Prostate gland (tissue), 2 donors: ENCODE measurements at regions not wholly inside any gene's neighbourhood (a gene's known extent, or its start where the extent isn't known, plus 50 kb on each side); places are given as distances from the start of the nearest gene placed in this dataset.
"Not testable (repeated sequence)": the region's sequence is repeated elsewhere in the genome, so short reads cannot be mapped to it uniquely, and the experiment has no call there.

Experiments used
- DNase-seq: peaks from one replicate; pipeline ENCODE4 v3.0.0-alpha.2; 2019; ENCODE audit warnings: low spot score
- H3K27ac ChIP-seq, 2 donors: fragments of 200-600 bp; sonication (generic); 2 replicates each; pipeline ENCODE4 v1.5.1; 2017 to 2019
- H3K27me3 ChIP-seq: fragments of 200-600 bp; sonication (generic); replicated peaks from 2 replicates; pipeline ENCODE4 v1.5.1; 2019; ENCODE audit not compliant: insufficient read depth
- H3K36me3 ChIP-seq, 2 donors: fragments of 200-600 bp; sonication (generic); 1 replicate in 1 of 2; 2 replicates in 1 of 2; pipeline versions ENCODE4 v1.5.1 to v1.8.1; 2017 to 2019
- H3K4me1 ChIP-seq: fragments of 200-600 bp; sonication (generic); replicated peaks from 2 replicates; pipeline ENCODE4 v1.5.1; 2019
- H3K4me3 ChIP-seq, 2 donors: fragments of 200-600 bp; sonication (generic); 2 replicates each; pipeline ENCODE4 v1.5.1; 2017 to 2019
- H3K9me3 ChIP-seq: fragments of 200-600 bp; sonication (generic); 2 replicates; pipeline ENCODE4 v1.5.1; 2017
- CTCF ChIP-seq, 4 experiments: fragments of 200-600 bp in 2 of 4; fragments of 450-650 bp in 2 of 4; sonication (generic) in 2 of 4; IDR thresholded peaks; 1 replicate in 3 of 4; 2 replicates in 1 of 4; pipeline ENCODE4 v1.5.1; 2016 to 2019; ENCODE audit warnings: antibody characterized with exemption in 4 of 4, mild to moderate bottlenecking in 2 of 4, moderate library complexity in 2 of 4
- POLR2A ChIP-seq: fragments of 450-650 bp; IDR thresholded peaks from one replicate; pipeline ENCODE4 v1.6.1; 2016; ENCODE audit warnings: antibody characterized with exemption, mild to moderate bottlenecking
- POLR2AphosphoS5 ChIP-seq: sonication (generic); formaldehyde crosslinking; IDR thresholded peaks from one replicate; pipeline ENCODE4 v1.6.1; 2017; ENCODE audit warnings: antibody characterized with exemption
- WGBS: methylation state at CpG from one replicate; pipeline ENCODE4 v1.1.5; 2018; 5-methylcytosine and 5-hydroxymethylcytosine counted together
- intact Hi-C: fragments of 100-400 bp; cut with DNase I; formaldehyde crosslinking; loops from one replicate; pipeline ENCODE4 v1.14.2; 2022

- WGBS: 73% methylated on average over 1 of the region's 1 CpG
- no peak overlapping the region for H3K27ac ChIP-seq
- H3K4me1 ChIP-seq: no peaks in the 10 kb centered on the region
- no peaks in the 10 kb centered on the region for H3K27me3 ChIP-seq
- H3K36me3 ChIP-seq: no peaks in the 10 kb centered on the region
- intact Hi-C loops: no loop called here
- DNase-seq: no peak
- no peak for TF ChIP-seq POLR2AphosphoS5
- TF ChIP-seq POLR2A: no peak
- TF ChIP-seq CTCF (IDR thresholded peaks at IDR 0.05): no peak
- no peaks in the 10 kb centered on the region for H3K9me3 ChIP-seq
- no peak overlapping the region for H3K4me3 ChIP-seq
Observed at GRCh38 chr2:147002256-147002655, 842.6 kb upstream of the ACVR2A start.

- no peak for DNase-seq
- Histone ChIP-seq H3K27me3 (no peaks in the 10 kb centered on the region), H3K4me1 (no peaks in the 10 kb centered on the region), H3K4me3 (no peak overlapping the region), H3K36me3 (no peaks in the 10 kb centered on the region), H3K9me3 (no peaks in the 10 kb centered on the region), H3K27ac (no peak overlapping the region)
- intact Hi-C loops: no loop called here
- TF ChIP-seq CTCF (IDR thresholded peaks at IDR 0.05): no peak
- TF ChIP-seq POLR2AphosphoS5: no peak
- no peak for TF ChIP-seq POLR2A
- WGBS: 61% methylated on average over 1 of the region's 1 CpG
Observed at GRCh38 chr2:147001061-147001460, 843.8 kb upstream of the ACVR2A start.

GRCh38 chr2:147000151-147000550 lies 844.7 kb upstream of the ACVR2A start:
- DNase-seq, intact Hi-C loops, H3K4me3 ChIP-seq, H3K27me3 ChIP-seq, H3K9me3 ChIP-seq, H3K27ac ChIP-seq, H3K36me3 ChIP-seq, H3K4me1 ChIP-seq: not testable (repeated sequence)
- WGBS: 81% methylated on average over 2 of the region's 2 CpGs

GRCh38 chr2:146997945-146998344 lies 846.9 kb upstream of the ACVR2A start:
- Histone ChIP-seq H3K27me3 (no peaks in the 10 kb centered on the region), H3K36me3 (no peaks in the 10 kb centered on the region), H3K9me3 (no peaks in the 10 kb centered on the region), H3K4me3 (no peak overlapping the region), H3K4me1 (no peaks in the 10 kb centered on the region), H3K27ac (no peak overlapping the region)
- WGBS: 14% methylated on average over 2 of the region's 2 CpGs
- intact Hi-C loops: no loop called here
- TF ChIP-seq POLR2AphosphoS5: no peak
- TF ChIP-seq CTCF (IDR thresholded peaks at IDR 0.05): no peak
- TF ChIP-seq POLR2A: no peak
- DNase-seq: no peak

GRCh38 chr2:146997488-146997887 lies 847.3 kb upstream of the ACVR2A start:
- no peaks in the 10 kb centered on the region for H3K9me3 ChIP-seq
- intact Hi-C loops: no loop called here
- H3K4me1 ChIP-seq: no peaks in the 10 kb centered on the region
- H3K27ac ChIP-seq: no peak overlapping the region
- H3K4me3 ChIP-seq: no peak overlapping the region
- no peak for DNase-seq
- no peaks in the 10 kb centered on the region for H3K27me3 ChIP-seq
- no peaks in the 10 kb centered on the region for H3K36me3 ChIP-seq
- TF ChIP-seq POLR2AphosphoS5 (no peak), POLR2A (no peak), CTCF (IDR thresholded peaks at IDR 0.05) (no peak)

- Histone ChIP-seq H3K4me3 (no peak overlapping the region), H3K27ac (no peak overlapping the region), H3K36me3 (no peaks in the 10 kb centered on the region), H3K4me1 (no peaks in the 10 kb centered on the region), H3K27me3 (no peaks in the 10 kb centered on the region), H3K9me3 (no peaks in the 10 kb centered on the region)
- 76% methylated on average over 1 of the region's 1 CpG for WGBS
- TF ChIP-seq POLR2AphosphoS5 (no peak), POLR2A (no peak), CTCF (IDR thresholded peaks at IDR 0.05) (no peak)
- DNase-seq: no peak
- intact Hi-C loops: no loop called here
Observed at GRCh38 chr2:146994246-146994645, 850.6 kb upstream of the ACVR2A start.
